ENCODE measurements at regions not wholly inside any gene's neighbourhood (a gene's known extent, or its start where the extent isn't known, plus 50 kb on each side); places are given as distances from the start of the nearest gene placed in this dataset.

- TF ChIP-seq CTCF (IDR thresholded peaks at IDR 0.05; ENCODE audit: insufficient read depth, low read length) (no peak), POLR2AphosphoS5 (IDR thresholded peaks at IDR 0.05; ENCODE audit: low read depth) (no peak), SPI1 (IDR thresholded peaks at IDR 0.05; ENCODE audit: borderline replicate concordance, low read depth) (no peak)
These were observed 447.6 kb upstream of the TMPO start for GRCh38 chr12:98067795-98068194.

Data from HL-60 (cell line).